Hematopoietic multipotent progenitor cell treated with erythropoietin and hydrocortisone succinate and interleukin-3 and kit ligand, for 6 days (in vitro differentiated cells): ENCODE measurements at regions not wholly inside any gene's neighbourhood (a gene's known extent, or its start where the extent isn't known, plus 50 kb on each side); places are given as distances from the start of the nearest gene placed in this dataset.
"Not testable (repeated sequence)": the region's sequence is repeated elsewhere in the genome, so short reads cannot be mapped to it uniquely, and the experiment has no call there.

Experiments used
- DNase-seq: peaks from one replicate; pipeline ENCODE4 v3.0.0-alpha.2; 2015

DNA sequence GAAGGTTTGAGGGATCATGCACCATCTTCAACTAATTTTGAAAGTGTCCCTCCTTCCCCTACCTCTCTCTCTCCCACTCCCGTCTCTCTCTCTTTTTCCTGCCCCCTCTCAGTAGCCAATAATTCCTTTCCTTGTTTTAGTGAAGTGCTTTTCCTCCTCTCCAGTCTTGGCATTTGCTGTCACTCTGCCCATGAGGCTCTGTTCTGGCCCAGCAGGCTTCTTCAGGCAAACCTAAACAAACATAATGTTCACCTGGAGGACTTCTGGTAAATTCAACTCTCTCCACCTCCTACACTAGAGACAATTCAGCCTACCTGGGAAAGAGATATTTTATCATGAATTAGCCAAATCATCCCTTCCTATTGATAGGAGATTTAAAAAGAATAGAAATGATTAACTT lies 86.6 kb upstream of the ADRA1D start:
- no peak for DNase-seq

DNA sequence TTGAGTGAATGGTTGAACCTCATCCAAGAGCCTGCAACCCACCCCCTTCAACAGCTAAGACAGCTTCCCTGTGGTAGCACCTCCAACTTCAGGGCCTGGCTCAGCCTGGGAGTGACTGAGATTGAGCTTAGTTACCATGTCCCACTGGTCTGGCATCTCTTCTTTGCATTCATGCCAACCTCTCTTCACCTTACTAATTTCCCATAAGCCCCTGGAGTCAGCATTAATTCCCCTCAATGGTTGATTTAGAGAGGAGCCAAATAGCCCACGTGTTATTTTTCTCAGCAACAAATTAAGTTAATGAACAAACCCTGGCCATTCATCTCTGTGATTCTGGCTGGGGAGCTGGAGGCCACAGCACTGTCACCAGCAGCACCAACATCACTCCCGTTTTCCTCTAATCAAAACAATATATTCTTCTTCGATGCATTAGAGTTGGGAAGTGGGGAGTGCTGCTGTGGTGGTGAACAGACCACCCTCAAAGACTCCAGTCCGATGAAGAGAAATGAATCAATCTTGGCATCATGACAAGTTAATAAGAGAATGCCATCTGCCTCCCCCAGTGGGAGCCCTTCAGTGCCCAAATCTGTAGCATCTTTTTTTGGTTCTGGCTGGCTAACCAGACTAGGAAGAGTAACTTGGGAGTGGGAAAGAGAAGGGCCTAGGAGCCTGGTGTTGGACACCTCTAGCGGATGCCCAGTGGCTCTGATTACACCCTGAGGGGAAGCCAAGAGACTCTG lies 83.2 kb upstream of the ADRA1D start:
- no peak for DNase-seq

DNA sequence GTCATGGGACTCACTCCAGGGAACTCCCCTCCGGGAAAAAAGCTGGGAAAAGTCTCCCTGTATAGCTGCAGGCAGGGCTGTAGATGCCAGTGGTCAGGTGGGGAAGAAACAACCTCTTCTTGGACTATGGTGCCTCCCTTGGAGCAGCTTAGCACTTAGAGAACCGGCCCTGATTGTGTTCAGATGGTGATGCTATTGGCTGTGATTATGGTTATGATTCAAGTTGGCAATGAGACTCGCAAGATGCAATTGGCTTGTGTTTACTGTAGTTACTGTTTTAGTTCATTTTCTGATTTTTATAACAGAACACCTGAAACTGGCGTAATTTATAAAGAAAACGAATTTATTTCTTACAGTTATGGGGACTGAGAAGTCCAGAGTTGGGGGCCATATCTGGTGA lies 80.9 kb upstream of the ADRA1D start:
- DNase-seq = no peak

DNA sequence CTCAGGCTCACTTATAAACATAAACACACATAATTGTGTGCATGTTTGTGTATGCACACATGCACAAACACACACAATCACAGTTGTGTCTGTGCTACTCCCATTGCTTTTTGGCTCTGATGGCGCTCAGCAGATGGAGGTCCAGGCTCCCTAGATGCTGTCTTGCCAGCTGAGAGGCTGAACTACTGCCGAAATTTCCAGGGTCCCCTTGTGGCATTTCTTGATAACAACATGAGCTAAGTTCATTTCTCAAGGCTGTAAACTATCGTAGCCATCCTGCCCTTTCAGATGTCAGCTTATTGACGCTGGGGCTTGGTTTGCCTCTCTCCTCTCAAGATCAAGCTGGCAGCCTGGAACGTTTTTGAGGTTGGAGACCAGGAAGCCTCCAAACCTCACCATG lies 80.1 kb upstream of the ADRA1D start:
- peak; percentile 7 for DNase-seq

DNA sequence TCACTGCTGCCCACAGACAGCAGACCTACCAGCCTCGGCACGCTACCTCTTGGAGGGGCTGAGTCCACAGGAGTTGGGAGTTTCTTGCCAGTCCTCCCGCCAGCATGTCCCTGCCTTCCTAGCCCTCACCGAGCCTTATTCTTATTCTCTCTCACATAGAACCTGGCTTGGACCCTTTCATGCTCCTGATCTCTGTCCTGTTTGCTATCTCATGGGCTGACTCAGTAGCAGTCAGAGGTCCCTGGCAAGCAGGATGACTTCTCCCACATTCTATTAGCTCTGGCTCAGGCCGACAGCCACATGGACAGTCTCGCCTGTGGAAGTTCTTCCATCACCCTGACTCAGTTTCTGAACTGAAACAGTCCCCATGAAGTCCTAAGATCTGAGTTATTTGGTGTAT lies 79.5 kb upstream of the ADRA1D start:
- no peak for DNase-seq

DNA sequence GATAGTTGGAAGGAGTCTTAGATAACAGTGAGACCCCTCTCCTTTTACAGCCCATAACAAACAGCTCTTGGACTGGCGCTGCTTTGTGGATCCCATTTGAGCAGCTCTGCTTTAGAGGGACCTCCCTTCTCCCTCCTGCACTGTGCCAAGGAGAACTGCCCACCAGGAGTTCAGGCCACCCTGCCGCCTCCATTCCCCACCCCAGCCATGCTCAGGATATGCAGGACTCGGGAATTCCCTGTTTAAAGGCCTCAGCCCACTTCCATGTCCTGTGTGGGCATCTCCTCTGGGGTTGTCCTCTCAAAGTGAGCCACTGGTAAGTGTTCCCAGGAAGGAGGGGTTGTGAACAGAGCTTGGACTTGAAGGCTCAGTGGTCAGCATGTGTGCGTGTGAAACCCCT lies 78.9 kb upstream of the ADRA1D start:
- no peak for DNase-seq

DNA sequence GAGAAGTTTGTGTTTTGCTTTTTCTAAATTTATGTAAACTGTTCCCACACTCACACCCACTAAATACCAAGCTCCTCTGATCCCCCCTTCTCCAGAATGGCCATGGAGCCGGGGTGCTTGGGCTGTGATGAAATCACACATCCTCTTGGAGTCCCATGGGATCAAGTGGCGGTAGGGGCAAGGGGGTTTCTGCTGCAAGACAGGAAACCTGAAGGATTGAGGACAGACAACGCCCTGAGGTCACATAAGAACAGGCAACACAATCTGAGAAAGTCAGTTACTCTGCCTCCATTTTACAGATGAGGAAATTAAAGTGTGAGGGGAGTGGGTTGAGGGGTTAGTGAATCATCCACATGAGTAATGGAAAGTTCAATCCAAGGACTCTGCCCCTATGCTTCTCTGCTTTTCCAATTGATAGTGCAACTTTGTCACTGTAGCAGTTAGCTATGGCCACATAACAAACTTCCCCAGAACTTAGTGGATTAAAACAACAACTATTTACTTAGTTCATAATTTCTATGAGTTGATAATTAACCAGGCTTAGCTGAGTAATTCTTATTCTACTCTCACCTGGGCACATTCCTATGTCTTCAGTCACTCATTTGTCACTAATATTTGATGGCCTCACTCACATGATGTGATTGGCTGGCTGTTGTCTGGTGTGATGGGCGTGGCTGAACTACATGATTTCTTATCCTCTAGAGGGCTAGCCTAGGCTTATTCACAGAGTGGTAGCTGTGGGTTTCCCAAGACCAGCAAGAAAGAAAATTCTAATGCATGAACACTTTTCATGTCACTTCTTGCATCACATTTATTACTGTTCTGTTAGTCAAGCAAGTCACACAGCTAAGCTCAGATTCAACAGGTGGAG lies 77.3 kb upstream of the ADRA1D start:
- DNase-seq = peak; percentile 11

DNA sequence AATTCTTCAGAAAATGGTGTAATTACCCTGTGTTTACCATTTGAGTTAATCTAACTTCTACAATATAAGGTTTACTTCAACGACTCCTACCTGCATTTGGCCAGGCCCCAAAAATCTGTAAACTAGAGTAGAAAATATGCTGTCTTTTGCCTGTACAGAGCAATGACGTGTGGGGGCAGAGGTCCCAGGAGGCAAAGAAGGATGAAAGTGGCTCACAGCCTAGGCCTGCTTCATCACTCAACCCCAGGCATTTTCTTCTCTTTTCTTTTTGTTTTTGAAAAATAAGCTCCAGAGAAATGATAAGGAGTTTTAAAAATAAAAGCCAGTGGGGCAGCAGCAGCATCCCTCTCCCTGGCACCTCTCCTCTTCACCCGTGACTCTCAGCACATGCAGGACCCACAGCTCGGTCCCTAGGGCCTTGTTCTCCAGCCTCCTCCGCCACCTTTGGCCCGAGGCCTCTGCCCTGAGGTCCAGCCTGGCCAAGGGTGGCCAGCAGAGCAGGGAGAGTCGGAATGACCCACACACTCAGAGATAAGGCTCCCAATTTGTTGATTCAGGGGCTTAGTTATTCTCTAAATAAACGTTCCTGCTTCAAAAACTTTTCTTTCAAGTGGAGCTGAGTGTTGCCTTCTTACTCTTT lies 76.6 kb upstream of the ADRA1D start:
- no peak for DNase-seq

DNA sequence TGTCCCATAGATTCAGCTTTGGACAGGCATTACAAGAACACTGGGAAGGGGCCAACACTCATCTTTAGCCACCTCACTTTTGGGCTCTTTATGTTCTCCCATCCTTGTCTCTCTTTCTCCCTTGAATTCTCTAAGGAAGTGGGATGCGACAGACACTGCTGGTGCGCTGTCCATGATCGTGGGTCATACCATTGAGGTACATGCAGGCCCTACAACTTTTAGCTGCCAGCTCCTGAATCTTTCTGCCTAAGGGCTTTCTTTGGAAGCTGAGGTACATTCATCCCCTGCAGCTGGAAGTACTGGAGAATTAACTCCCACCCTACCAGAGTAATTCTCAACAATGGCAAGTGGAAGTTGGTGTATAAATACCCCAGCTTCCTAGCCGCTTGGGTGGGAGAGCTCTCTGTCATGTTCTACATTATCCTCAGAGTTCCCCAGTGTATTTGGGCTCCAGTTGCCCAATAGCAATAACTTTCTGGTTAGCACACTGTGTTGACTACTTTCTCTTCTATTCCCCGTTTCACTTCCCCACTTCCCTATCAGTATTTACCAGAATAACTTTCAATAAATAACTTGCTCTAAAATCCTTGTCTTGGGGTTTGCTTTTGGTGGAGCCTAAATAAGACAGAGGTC lies 75.6 kb upstream of the ADRA1D start:
- DNase-seq = no peak

DNA sequence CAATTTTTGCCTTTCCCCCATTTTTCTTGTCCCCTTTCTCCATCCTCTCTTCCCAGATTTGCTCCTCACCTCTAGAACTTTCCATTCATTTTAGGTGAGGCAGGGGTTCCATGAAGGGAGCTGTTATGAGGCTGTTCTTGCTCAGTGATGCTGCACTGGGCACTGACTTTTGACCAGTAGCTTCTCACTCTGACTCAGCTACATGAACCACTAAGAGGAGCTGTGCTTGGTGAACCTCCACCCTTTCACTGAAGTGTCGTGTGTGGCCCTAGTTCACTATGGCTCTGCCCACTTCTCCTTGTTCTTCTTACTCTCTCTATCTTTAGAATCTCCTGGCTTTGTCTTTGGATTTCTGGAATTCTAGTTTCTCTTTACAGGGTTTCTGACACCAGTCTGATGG lies 73.4 kb upstream of the ADRA1D start:
- no peak for DNase-seq

DNA sequence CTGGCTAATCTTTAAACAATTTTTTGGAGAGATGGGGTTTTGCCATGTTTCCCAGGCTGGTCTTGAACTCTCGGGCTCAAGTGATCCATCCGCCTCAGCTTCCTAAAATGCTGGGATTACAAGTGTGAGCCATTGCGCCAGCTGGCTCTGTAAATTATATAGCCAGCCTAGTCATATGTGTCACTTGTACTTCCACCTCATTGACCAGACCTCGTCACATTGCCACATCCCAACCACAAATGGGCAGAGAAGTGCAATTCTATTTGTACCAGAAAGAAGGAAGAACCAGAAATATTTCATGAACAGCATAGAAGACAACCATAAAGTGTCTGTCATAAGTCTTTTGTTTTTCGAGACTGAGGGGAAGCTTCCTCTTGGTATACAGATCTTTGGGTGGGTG lies 71.2 kb upstream of the ADRA1D start:
- DNase-seq = peak; percentile 56

DNA sequence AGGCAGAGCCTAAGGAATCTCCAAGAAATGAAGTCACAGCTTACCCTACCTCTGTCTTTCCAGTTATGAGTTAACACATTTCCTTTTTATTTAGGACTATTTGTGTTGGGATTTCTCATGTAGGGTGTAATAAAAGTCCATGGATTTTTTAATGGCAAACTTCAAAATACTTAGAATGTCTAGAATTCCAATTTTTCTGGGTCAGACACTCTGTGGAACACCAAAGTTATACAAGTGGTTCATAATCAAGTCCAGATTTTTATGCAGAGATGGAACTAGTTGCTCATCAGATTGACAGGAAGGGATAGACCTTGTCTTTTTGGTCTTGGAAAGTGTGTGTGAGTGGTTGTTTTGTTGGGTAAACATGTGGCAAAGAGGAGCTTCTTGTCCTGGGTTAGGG lies 69.8 kb upstream of the ADRA1D start:
- no peak for DNase-seq

DNA sequence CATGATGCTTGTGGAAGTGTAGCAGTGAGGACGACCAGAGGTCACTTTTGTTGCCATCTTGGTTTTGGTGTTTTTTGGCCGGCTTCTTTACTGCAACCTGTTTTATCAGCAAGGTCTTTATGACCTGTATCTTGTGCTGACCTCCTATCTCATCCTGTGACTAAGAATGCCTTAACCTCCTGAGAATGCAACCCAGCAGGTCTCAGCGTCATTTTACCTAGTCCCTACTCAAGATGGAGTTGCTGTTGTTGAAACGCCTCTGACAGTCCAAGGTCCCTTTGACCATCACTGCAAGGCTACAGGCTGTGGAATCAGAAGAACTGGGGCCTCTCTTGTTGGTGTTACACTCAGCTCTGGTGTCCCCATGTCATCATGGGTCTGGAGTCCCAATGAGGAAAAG lies 61.5 kb upstream of the ADRA1D start:
- not testable (repeated sequence) for DNase-seq

DNA sequence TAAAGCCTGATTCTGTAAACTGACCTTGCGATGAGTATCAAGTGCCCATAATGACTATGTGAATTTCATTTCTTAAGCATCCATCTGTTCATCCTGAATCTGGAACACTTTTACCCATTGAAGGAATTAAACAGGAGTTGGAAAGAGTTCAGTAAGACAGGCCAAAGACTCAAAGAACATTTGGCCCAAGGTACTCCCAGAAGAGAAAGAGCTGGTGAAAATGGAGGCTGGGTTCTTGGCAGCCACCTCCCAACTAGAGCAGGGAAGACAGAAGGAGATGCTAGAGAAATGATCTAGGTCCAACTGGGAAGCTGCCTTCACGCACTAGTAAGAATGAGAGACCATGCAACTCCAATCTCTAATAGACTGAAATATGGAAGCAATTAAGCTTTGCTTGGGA lies 57.1 kb upstream of the ADRA1D start:
- no peak for DNase-seq

DNA sequence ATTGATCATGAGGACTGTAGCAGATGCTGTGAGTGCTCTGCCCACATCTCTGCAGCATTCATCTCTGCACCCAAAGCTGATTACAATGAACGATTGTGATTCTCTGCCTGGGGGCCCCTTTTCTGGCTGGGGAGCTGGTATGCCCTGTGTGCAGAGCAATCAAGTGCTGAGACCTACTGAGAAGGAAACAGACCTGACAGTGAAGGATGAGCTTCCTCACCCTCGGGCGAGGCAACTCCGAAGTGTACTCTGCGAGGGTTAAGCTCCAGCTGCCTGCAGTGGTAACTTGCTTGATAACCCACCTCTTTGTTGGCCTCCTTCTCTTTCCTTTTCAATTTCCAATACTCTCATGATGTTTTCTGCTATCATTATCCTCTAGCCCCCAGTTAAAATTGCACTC lies 56.0 kb upstream of the ADRA1D start:
- no peak for DNase-seq

DNA sequence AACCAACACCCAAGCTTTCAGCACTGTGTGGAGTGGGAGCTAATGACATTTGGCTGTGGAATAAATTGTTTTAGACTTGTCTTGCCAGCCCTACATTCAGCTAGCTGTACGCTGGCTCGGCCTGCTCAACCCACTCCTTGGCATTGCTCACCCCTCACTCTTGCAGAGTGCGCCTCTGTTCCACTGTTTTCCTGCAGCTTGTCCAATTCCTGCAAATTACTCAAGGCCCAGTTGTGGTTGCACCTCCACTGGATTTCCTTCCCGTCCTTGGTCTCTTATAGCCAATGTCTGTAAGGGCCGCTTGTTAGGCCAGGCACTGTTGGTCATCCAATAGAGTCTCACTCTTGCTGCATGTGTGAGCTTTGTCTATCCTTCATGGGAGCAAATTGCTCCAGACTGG lies 55.5 kb upstream of the ADRA1D start:
- DNase-seq = no peak

DNA sequence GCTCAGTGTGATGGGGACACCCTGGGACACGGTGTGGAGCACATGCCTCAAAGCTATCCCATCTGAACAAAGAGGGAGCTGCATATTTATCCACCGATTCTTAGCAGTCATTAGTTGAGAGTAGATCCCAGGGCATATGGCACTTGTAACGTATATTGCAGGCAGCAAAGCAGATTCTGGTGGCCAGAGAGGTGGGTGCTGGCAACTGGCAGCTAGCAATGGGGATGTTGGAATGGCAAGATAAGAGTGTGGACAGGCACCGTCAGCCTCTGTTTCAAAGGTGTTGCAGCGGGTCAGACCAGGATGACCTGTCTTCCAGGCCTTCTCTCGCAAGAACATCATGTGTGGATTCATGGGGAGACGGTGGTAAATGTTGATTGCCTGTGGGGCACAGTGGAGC lies 54.0 kb upstream of the ADRA1D start:
- no peak for DNase-seq

DNA sequence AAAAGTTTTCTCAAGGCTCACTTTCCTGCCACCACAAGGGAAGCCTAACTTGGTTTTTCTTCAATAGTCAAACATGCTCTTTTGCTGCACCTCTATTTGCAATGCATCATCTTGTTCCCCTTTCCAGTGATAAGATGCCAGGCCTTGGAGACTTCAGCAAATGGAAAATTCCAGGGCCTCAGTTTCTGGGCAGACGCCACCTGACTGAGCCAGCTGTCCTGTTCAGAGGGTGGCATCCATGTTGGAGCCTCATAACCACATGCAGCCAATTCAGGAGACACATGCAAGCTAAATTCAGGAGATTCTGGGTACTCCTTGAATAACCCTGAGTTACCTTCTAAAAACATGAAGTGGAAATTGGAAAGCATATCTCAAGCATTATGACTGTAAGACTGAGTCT lies 51.8 kb upstream of the ADRA1D start:
- no peak for DNase-seq

DNA sequence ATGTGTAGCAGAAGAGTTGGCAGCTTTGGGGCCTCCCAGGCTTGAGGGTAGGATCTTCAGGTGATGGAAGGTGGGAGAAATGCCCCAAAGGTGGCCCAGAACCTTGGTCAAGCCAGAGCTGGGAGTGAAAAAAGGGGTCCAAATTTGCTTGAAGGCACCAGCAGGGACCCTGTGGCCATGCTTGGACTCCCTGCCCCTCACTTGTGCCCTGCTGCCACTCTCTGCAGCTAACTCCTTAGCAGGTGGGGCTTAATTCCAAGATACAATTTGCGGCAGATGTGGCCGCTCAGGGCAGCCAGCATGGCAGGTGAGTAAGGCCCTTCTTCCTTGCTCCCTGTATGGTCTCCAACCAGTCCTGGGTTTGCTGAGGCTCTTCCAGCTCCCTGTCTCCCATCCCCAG lies 51.3 kb upstream of the ADRA1D start:
- no peak for DNase-seq

DNA sequence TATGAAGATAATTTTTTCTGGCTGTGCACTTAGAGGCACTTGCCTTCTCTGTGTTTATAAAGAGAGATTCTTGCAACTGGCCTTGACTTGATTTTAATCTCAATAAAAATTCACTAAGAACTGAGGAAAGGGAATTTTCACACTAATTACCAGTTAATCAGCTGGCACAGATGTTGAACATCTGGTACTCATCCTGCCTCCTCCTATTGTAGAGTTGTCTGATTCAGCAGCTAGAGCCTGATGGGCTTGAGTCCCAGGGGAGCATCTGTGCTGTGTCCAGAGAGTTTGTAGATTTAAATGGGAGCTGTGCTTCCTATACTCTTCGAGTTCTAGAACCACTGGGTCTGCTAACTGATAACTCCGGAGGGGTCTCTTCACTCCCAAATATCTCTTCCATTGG lies 50.7 kb upstream of the ADRA1D start:
- no peak for DNase-seq

DNA sequence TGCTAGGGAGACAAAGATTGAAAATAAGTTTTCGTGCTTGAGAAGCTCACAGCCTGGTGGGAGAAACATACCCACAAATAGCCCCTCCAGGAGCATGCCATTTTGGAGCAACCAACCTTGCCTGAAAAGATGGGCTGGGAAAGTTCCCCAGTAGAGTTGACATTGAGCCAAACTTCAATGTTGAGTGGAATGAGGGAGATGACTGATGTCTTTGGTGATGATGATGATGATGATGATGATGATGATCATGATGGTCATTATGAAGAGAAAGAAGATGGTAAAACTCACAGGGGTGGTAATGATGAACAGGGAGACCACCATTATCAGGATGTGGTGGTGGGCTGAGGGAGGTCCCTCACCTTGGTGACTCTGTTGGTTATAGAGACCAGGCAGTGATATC lies 50.1 kb upstream of the ADRA1D start:
- DNase-seq = no peak
